ENCODE measurements at regions not wholly inside any gene's neighbourhood (a gene's known extent, or its start where the extent isn't known, plus 50 kb on each side); places are given as distances from the start of the nearest gene placed in this dataset.

GRCh38 chr18:39325973-39326372, 1760.4 kb upstream of the CELF4 start:
- Histone ChIP-seq H3F3A (ENCODE audit: insufficient read depth, low read length) (no peaks in the 10 kb centered on the region), H3K79me2 (ENCODE audit: insufficient read depth, low read length) (no peaks in the 10 kb centered on the region), H3K4me1 (ENCODE audit: insufficient read depth, low read length, severe bottlenecking) (no peaks in the 10 kb centered on the region), H3K9me3 (ENCODE audit: low read length) (no peaks in the 10 kb centered on the region), H2AFZ (ENCODE audit: low read length) (no peak overlapping the region), H3K27ac (ENCODE audit: low read depth, low read length, poor library complexity, severe bottlenecking) (no peak overlapping the region), H3K9me2 (ENCODE audit: low read depth, low read length) (no peaks in the 10 kb centered on the region), H3K9ac (ENCODE audit: low read length) (no peak overlapping the region), H4K20me1 (ENCODE audit: insufficient read depth, low read length) (no peaks in the 10 kb centered on the region), H3K4me2 (ENCODE audit: low read length) (no peak overlapping the region), H3K27me3 (ENCODE audit: insufficient read depth, low read length) (no peaks in the 10 kb centered on the region), H3K4me3 (ENCODE audit: low read depth, low read length, poor library complexity, severe bottlenecking) (no peak overlapping the region), H3K36me3 (ENCODE audit: insufficient read depth, low read length) (no peaks in the 10 kb centered on the region)
- no peak for TF ChIP-seq CTCF (IDR thresholded peaks at IDR 0.05; ENCODE audit: low read length)
- no peak for TF ChIP-seq EZH2 (IDR thresholded peaks at IDR 0.05; ENCODE audit: borderline replicate concordance, low read length)

- H3K9me2 ChIP-seq (ENCODE audit: low read depth, low read length): no peaks in the 10 kb centered on the region
- no peaks in the 10 kb centered on the region for H3F3A ChIP-seq (ENCODE audit: insufficient read depth, low read length)
- H3K27me3 ChIP-seq (ENCODE audit: insufficient read depth, low read length): no peaks in the 10 kb centered on the region
- H3K27ac ChIP-seq (ENCODE audit: low read depth, low read length, poor library complexity, severe bottlenecking): no peak overlapping the region
- no peaks in the 10 kb centered on the region for H3K9me3 ChIP-seq (ENCODE audit: low read length)
- no peak overlapping the region for H3K4me3 ChIP-seq (ENCODE audit: low read depth, low read length, poor library complexity, severe bottlenecking)
- H3K36me3 ChIP-seq (ENCODE audit: insufficient read depth, low read length): no peaks in the 10 kb centered on the region
- H3K9ac ChIP-seq (ENCODE audit: low read length): no peak overlapping the region
- no peaks in the 10 kb centered on the region for H3K79me2 ChIP-seq (ENCODE audit: insufficient read depth, low read length)
- no peak for TF ChIP-seq EZH2 (IDR thresholded peaks at IDR 0.05; ENCODE audit: borderline replicate concordance, low read length)
- TF ChIP-seq CTCF (IDR thresholded peaks at IDR 0.05; ENCODE audit: low read length): no peak
- H2AFZ ChIP-seq (ENCODE audit: low read length): no peak overlapping the region
- no peaks in the 10 kb centered on the region for H3K4me1 ChIP-seq (ENCODE audit: insufficient read depth, low read length, severe bottlenecking)
- no peaks in the 10 kb centered on the region for H4K20me1 ChIP-seq (ENCODE audit: insufficient read depth, low read length)
- no peak overlapping the region for H3K4me2 ChIP-seq (ENCODE audit: low read length)
These were observed 1753.5 kb upstream of the CELF4 start for GRCh38 chr18:39319141-39319540.

- no peak overlapping the region for H2AFZ ChIP-seq (ENCODE audit: low read length)
- no peaks in the 10 kb centered on the region for H3K4me1 ChIP-seq (ENCODE audit: insufficient read depth, low read length, severe bottlenecking)
- H3K27me3 ChIP-seq (ENCODE audit: insufficient read depth, low read length): no peaks in the 10 kb centered on the region
- no peaks in the 10 kb centered on the region for H4K20me1 ChIP-seq (ENCODE audit: insufficient read depth, low read length)
- H3K79me2 ChIP-seq (ENCODE audit: insufficient read depth, low read length): no peaks in the 10 kb centered on the region
- H3K4me2 ChIP-seq (ENCODE audit: low read length): no peak overlapping the region
- no peaks in the 10 kb centered on the region for H3K9me2 ChIP-seq (ENCODE audit: low read depth, low read length)
- no peaks in the 10 kb centered on the region for H3K9me3 ChIP-seq (ENCODE audit: low read length)
- H3K36me3 ChIP-seq (ENCODE audit: insufficient read depth, low read length): no peaks in the 10 kb centered on the region
- no peak overlapping the region for H3K4me3 ChIP-seq (ENCODE audit: low read depth, low read length, poor library complexity, severe bottlenecking)
- H3K27ac ChIP-seq (ENCODE audit: low read depth, low read length, poor library complexity, severe bottlenecking): no peak overlapping the region
- no peaks in the 10 kb centered on the region for H3F3A ChIP-seq (ENCODE audit: insufficient read depth, low read length)
- TF ChIP-seq CTCF (IDR thresholded peaks at IDR 0.05; ENCODE audit: low read length) (no peak), EZH2 (IDR thresholded peaks at IDR 0.05; ENCODE audit: borderline replicate concordance, low read length) (no peak)
- no peak overlapping the region for H3K9ac ChIP-seq (ENCODE audit: low read length)
These were observed 1752.9 kb upstream of the CELF4 start for GRCh38 chr18:39318462-39318861.
